Activated naive CD8-positive, alpha-beta T cell treated with anti-CD3 and anti-CD28 coated beads for 36 hours (primary cell): ENCODE measurements at regions not wholly inside any gene's neighbourhood (a gene's known extent, or its start where the extent isn't known, plus 50 kb on each side); places are given as distances from the start of the nearest gene placed in this dataset.

Source experiments
- DNase-seq: peaks from one replicate; pipeline ENCODE4 v3.0.0; 2021
- H3K27ac Mint-ChIP-seq: one replicate; pipeline ENCODE4 v1.8.0; 2022; ENCODE audit warnings: mild to moderate bottlenecking, moderate library complexity, mixed read lengths
- H3K27me3 Mint-ChIP-seq: one replicate; pipeline ENCODE4 v1.8.0; 2022; ENCODE audit warnings: mild to moderate bottlenecking, mixed read lengths
- H3K36me3 Mint-ChIP-seq: one replicate; pipeline ENCODE4 v1.8.0; 2021; ENCODE audit warnings: mild to moderate bottlenecking, mixed read lengths
- H3K4me1 Mint-ChIP-seq: one replicate; pipeline ENCODE4 v1.8.0; 2021; ENCODE audit warnings: mixed read lengths
- H3K4me3 Mint-ChIP-seq: one replicate; pipeline ENCODE4 v1.8.0; 2022; ENCODE audit warnings: mild to moderate bottlenecking, moderate library complexity, mixed read lengths
- H3K9me3 Mint-ChIP-seq: one replicate; pipeline ENCODE4 v1.8.0; 2022; ENCODE audit warnings: mixed read lengths

DNA sequence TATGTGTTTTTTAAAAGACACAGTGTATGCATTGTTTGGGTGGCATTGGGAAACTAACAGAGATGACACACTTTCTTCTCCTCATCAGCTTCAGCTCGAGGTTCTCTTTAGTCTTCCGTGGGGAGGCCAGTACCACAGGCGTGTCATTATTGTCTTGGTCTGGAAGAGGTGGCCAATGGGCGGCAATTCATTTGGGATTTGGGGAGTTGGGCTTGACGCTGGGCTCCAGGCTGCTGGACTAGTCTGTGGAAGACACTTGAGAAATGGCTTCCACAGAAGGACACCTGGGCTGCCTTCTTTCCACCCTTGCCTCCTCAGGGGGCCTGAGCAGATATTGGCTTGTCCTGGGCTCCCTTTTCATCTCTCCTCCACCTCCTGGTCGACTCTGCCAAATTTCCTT is 192.2 kb downstream of the SH2D4B start:
- DNase-seq: no peak
- H3K9me3 Mint-ChIP-seq: no peaks in the 10 kb centered on the region
- H3K4me3 Mint-ChIP-seq: no peak overlapping the region
- peaks cover 7% of the 10 kb centered on the region for H3K27me3 Mint-ChIP-seq
- no peaks in the 10 kb centered on the region for H3K4me1 Mint-ChIP-seq
- no peaks in the 10 kb centered on the region for H3K36me3 Mint-ChIP-seq
- H3K27ac Mint-ChIP-seq: no peak overlapping the region

DNA sequence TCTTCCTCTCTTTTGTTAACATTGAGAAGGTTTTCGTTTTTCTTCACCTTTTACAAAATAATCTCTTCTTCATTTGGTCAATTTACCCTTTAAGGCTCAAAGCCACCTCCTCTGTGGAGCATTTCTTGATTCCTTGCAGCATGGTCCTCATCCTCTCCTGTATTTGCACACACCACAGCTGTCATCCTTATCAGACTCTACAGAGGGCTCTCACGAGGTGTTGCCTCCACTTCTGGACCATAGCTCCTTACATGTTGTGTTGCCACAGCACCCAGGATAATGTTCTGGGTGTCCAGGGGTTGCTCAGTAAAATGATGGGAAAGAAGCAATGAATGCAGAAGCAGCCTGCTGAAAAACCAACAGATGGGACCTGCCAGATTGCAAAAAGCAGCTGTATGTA is 192.8 kb downstream of the SH2D4B start:
- Mint-ChIP-seq H3K27ac (no peak overlapping the region), H3K4me3 (no peak overlapping the region), H3K9me3 (no peaks in the 10 kb centered on the region), H3K27me3 (peaks cover 7% of the 10 kb centered on the region), H3K36me3 (no peaks in the 10 kb centered on the region), H3K4me1 (no peaks in the 10 kb centered on the region)
- no peak for DNase-seq

GRCh38 chr10:80734589-80734988 is 196.9 kb downstream of the SH2D4B start:
- Mint-ChIP-seq H3K36me3 (no peaks in the 10 kb centered on the region), H3K4me1 (no peaks in the 10 kb centered on the region), H3K9me3 (no peaks in the 10 kb centered on the region), H3K27me3 (peaks cover 7% of the 10 kb centered on the region), H3K4me3 (no peak overlapping the region), H3K27ac (no peak overlapping the region)
- no peak for DNase-seq

DNA sequence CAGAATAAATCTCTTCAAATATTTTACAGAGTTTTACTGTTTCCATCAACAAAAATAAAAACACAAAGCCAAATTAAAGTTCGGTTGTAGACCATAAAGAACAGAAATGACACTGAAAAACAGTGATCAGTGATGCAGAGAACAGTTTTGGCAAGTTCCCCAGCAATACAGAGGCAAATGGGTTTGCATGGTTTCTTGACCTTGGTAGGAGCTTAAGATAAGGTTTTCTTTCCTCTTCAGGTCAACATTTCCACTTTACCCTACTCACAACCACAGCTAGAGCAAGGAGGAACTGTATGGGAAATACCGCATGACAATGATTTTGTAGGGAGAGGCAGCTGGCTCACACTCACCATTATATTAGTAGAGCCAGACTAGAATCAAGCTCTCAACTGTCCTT is 199.5 kb downstream of the SH2D4B start:
- H3K9me3 Mint-ChIP-seq: no peaks in the 10 kb centered on the region
- no peak overlapping the region for H3K27ac Mint-ChIP-seq

DNA sequence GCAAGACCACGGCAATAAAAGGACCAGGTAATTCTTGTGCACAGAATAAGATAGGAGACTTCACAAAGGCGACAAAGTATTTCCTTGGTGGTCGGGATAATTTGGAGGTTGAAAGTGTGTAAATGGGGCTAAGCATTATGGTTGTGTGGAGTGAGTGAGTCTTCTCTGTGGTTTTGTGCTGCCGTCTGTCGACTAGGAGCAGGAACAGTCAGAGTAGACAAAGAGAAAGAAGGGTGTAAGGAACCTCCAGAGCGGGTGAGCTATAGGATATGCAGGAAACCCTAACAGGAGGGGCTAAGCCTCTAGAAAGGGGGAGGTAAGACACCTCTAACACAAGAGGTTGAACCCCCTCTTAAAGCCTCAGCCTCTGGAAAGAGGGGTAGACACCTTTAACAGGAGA is 201.6 kb downstream of the SH2D4B start:
- Mint-ChIP-seq H3K4me3 (no peak overlapping the region), H3K27ac (no peak overlapping the region), H3K9me3 (no peaks in the 10 kb centered on the region), H3K4me1 (no peaks in the 10 kb centered on the region), H3K27me3 (peaks cover 4% of the 10 kb centered on the region), H3K36me3 (no peaks in the 10 kb centered on the region)
- DNase-seq: no peak

More for the DNA sequence above, 199.5 kb downstream of the SH2D4B start:
- H3K4me3 Mint-ChIP-seq: no peak overlapping the region
- H3K27me3 Mint-ChIP-seq: peaks cover 9% of the 10 kb centered on the region
- DNase-seq: no peak
- no peaks in the 10 kb centered on the region for H3K4me1 Mint-ChIP-seq
- H3K36me3 Mint-ChIP-seq: no peaks in the 10 kb centered on the region

DNA sequence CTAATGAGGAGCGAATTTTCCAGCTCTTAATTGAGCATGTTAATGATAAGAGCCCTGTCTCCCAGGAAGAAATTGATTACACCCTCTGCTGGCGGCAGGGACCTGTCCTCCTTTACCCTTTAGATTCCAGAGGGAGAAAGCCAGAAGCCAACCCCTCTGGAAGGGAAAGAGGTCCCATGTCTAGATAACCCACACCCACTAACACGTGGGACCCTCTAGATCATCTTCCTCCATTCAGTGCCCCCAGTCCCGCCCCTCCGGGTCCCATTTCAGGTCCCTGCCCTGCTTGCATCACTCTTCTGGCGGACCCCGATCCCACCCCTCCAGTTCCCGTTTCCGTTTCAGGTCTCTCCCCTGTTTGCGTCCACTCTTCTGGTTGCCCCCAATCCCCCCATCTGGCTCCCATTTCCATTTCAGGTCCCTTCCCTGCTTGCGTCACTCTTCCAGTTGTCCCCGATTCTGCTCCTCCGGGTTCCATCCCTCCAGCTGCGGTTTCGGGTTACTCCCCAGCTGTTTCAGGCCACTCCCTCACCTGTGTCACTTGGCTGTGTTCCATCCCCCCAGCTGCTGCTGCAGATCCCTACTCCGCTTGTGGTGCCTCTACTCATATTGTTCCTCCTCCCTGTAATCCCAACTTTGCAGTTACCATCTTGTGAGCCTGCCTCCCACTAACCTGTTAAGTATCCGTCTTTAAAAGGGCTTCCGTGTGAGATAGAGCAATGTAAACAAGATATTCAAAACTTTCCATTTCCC is 202.4 kb downstream of the SH2D4B start:
- DNase-seq: no peak
- H3K4me1 Mint-ChIP-seq: no peaks in the 10 kb centered on the region
- H3K4me3 Mint-ChIP-seq: no peak overlapping the region
- no peaks in the 10 kb centered on the region for H3K36me3 Mint-ChIP-seq
- H3K9me3 Mint-ChIP-seq: no peaks in the 10 kb centered on the region
- no peak overlapping the region for H3K27ac Mint-ChIP-seq
- H3K27me3 Mint-ChIP-seq: peaks cover 4% of the 10 kb centered on the region

GRCh38 chr10:80741278-80741677 is 203.6 kb downstream of the SH2D4B start:
- H3K36me3 Mint-ChIP-seq: no peaks in the 10 kb centered on the region
- H3K4me1 Mint-ChIP-seq: no peaks in the 10 kb centered on the region
- DNase-seq: no peak
- peaks cover 4% of the 10 kb centered on the region for H3K27me3 Mint-ChIP-seq
- H3K4me3 Mint-ChIP-seq: no peak overlapping the region
- no peaks in the 10 kb centered on the region for H3K9me3 Mint-ChIP-seq
- no peak overlapping the region for H3K27ac Mint-ChIP-seq

DNA sequence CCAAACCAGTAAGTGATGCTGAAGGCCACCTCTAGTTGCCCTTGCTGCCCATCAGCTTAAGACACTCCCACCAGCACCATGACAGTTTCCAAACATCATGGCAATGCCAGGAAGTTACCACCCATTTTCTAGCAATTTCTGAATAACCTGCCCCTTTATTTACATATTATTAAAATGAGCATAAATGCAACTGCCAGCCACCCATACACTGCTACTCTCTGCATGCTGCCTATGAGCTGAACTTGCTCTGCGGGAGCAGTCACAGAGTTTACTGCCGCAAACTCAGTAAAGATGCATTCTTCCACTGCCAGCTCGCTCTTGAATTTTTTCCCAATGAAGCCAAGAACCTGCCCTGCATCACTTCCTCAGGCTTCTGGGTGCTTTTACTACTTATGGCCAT is 212.6 kb downstream of the SH2D4B start:
- Mint-ChIP-seq H3K4me1 (no peaks in the 10 kb centered on the region), H3K27ac (no peak overlapping the region), H3K27me3 (peaks cover 13% of the 10 kb centered on the region), H3K36me3 (no peaks in the 10 kb centered on the region), H3K4me3 (no peak overlapping the region), H3K9me3 (no peaks in the 10 kb centered on the region)
- no peak for DNase-seq

DNA sequence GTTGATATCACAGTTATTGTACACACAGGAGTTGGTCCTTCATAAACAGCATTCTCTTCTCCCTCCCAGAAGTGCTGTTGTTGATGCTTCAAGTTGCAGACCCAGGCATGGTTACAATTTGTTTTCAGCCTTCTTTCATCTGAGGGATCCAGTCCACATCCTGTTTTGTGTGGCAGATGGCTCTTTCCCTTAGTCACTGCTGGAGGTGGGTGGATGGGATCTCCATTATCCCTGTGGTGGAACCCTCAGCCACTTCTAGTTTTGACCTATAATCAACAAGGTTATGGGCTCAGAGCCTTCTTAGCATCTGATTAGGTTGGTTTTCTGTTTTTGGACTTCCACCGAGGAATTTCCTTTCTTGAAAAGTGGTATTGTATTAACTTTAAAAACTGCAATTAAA is 214.2 kb downstream of the SH2D4B start:
- Mint-ChIP-seq H3K9me3 (no peaks in the 10 kb centered on the region), H3K27ac (no peak overlapping the region), H3K4me3 (no peak overlapping the region), H3K4me1 (no peaks in the 10 kb centered on the region), H3K36me3 (no peaks in the 10 kb centered on the region), H3K27me3 (peaks cover 26% of the 10 kb centered on the region)
- DNase-seq: no peak

GRCh38 chr10:80753612-80754011 is 215.9 kb downstream of the SH2D4B start:
- Mint-ChIP-seq H3K9me3 (no peaks in the 10 kb centered on the region), H3K27me3 (peaks cover 23% of the 10 kb centered on the region), H3K27ac (no peak overlapping the region), H3K36me3 (no peaks in the 10 kb centered on the region), H3K4me3 (no peak overlapping the region), H3K4me1 (no peaks in the 10 kb centered on the region)
- DNase-seq: no peak

- no peaks in the 10 kb centered on the region for H3K36me3 Mint-ChIP-seq
- H3K27me3 Mint-ChIP-seq: peaks cover 29% of the 10 kb centered on the region
- H3K9me3 Mint-ChIP-seq: no peaks in the 10 kb centered on the region
- no peak overlapping the region for H3K4me3 Mint-ChIP-seq
- DNase-seq: no peak
- peaks cover under 1% of the 10 kb centered on the region for H3K4me1 Mint-ChIP-seq
- H3K27ac Mint-ChIP-seq: no peak overlapping the region
Observed at GRCh38 chr10:80755893-80756292, 218.2 kb downstream of the SH2D4B start.

GRCh38 chr10:80759693-80760092 is 222.0 kb downstream of the SH2D4B start:
- H3K4me1 Mint-ChIP-seq: peaks cover 5% of the 10 kb centered on the region
- no peaks in the 10 kb centered on the region for H3K36me3 Mint-ChIP-seq
- no peak overlapping the region for H3K27ac Mint-ChIP-seq
- H3K9me3 Mint-ChIP-seq: no peaks in the 10 kb centered on the region
- no peak overlapping the region for H3K4me3 Mint-ChIP-seq
- H3K27me3 Mint-ChIP-seq: peaks cover 26% of the 10 kb centered on the region
- DNase-seq: no peak

- no peak overlapping the region for H3K27ac Mint-ChIP-seq
- H3K9me3 Mint-ChIP-seq: no peaks in the 10 kb centered on the region
- no peak for DNase-seq
- peaks cover 26% of the 10 kb centered on the region for H3K27me3 Mint-ChIP-seq
- peaks cover 5% of the 10 kb centered on the region for H3K4me1 Mint-ChIP-seq
- no peaks in the 10 kb centered on the region for H3K36me3 Mint-ChIP-seq
- H3K4me3 Mint-ChIP-seq: no peak overlapping the region
Observed at GRCh38 chr10:80760914-80761371, 223.2 kb downstream of the SH2D4B start.

- no peak for DNase-seq
- no peaks in the 10 kb centered on the region for H3K9me3 Mint-ChIP-seq
- H3K27ac Mint-ChIP-seq: no peak overlapping the region
- H3K4me3 Mint-ChIP-seq: no peak overlapping the region
- peaks cover 30% of the 10 kb centered on the region for H3K27me3 Mint-ChIP-seq
- H3K4me1 Mint-ChIP-seq: no peaks in the 10 kb centered on the region
- no peaks in the 10 kb centered on the region for H3K36me3 Mint-ChIP-seq
Observed at GRCh38 chr10:80767963-80768362, 230.3 kb downstream of the SH2D4B start.

DNA sequence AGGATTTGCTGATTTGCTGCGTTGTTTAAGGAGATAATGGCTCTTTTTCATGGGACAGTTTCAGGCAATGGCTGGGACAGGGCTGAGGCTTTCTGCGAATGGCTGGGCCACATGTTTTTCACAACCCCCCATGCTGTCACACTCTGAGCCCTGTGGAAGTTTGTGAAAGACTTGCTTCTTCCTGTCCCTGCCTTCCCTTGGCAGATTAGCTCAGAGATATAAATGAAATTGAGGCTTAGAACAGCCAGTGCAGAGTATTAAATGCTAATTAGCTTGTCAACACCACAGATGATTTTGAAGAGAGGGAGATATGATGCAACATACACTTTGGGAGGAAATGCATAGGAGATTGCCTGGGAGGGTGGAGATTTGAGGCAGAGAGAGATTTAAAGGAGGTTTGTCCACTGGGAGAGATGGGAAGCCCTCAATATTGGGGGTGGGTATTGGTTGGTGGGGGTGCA is 232.0 kb downstream of the SH2D4B start:
- no peak overlapping the region for H3K27ac Mint-ChIP-seq

GRCh38 chr10:80770239-80770638 is 232.5 kb downstream of the SH2D4B start:
- Mint-ChIP-seq H3K36me3 (no peaks in the 10 kb centered on the region), H3K4me3 (no peak overlapping the region), H3K27me3 (peaks cover 27% of the 10 kb centered on the region), H3K4me1 (no peaks in the 10 kb centered on the region), H3K27ac (no peak overlapping the region), H3K9me3 (no peaks in the 10 kb centered on the region)
- DNase-seq: no peak

More for the DNA sequence above, 232.0 kb downstream of the SH2D4B start:
- Mint-ChIP-seq H3K4me1 (no peaks in the 10 kb centered on the region), H3K9me3 (no peaks in the 10 kb centered on the region), H3K27me3 (peaks cover 27% of the 10 kb centered on the region), H3K4me3 (no peak overlapping the region), H3K36me3 (no peaks in the 10 kb centered on the region)
- no peak for DNase-seq
